ENCODE measurements at regions not wholly inside any gene's neighbourhood (a gene's known extent, or its start where the extent isn't known, plus 50 kb on each side); places are given as distances from the start of the nearest gene placed in this dataset.

DNA sequence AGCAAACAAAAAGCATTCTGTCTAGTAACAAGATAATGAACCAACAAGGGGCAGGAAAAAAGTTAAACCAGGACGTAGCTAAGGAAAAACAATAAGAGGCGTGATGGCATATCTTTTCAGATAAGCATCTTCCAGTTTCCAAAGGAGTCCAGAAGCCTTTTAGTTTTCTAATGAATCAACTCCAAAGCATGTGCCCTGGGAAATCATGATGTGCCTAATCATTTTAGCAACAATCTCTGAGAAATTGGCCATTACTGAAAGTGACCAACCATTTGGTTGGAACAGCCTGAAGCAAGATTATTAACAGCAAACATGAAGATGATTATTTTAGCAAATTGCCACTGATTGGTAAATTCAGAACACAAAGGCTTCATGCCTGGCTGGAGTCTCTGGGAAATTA, 440.9 kb upstream of the MAF start:
- Histone ChIP-seq H3K27me3 (no peaks in the 10 kb centered on the region), H3K27ac (no peak overlapping the region), H3K4me3 (no peak overlapping the region), H3K9me3 (no peaks in the 10 kb centered on the region), H3K4me1 (no peaks in the 10 kb centered on the region), H3K36me3 (replicated peaks in 1 of 2; ENCODE audit: insufficient read depth in 1 of 2, low read depth in 2 of 2) (no peaks in the 10 kb centered on the region)
- DNase-seq, result no peak
- no peak for ATAC-seq
- 45 to 56% methylated on average over 2 of the region's 2 CpGs for WGBS, 2 donors
- no peak for TF ChIP-seq POLR2A (IDR thresholded peaks at IDR 0.05)
- TF ChIP-seq, protein P1, sequence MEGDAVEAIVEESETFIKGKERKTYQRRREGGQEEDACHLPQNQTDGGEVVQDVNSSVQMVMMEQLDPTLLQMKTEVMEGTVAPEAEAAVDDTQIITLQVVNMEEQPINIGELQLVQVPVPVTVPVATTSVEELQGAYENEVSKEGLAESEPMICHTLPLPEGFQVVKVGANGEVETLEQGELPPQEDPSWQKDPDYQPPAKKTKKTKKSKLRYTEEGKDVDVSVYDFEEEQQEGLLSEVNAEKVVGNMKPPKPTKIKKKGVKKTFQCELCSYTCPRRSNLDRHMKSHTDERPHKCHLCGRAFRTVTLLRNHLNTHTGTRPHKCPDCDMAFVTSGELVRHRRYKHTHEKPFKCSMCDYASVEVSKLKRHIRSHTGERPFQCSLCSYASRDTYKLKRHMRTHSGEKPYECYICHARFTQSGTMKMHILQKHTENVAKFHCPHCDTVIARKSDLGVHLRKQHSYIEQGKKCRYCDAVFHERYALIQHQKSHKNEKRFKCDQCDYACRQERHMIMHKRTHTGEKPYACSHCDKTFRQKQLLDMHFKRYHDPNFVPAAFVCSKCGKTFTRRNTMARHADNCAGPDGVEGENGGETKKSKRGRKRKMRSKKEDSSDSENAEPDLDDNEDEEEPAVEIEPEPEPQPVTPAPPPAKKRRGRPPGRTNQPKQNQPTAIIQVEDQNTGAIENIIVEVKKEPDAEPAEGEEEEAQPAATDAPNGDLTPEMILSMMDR (IDR thresholded peaks at IDR 0.05), result no peak
- intact Hi-C loops (cut with DNase I), result no loop called here

- TF ChIP-seq, protein P1 (IDR thresholded peaks at IDR 0.05), result no peak
- no peak for TF ChIP-seq POLR2A (IDR thresholded peaks at IDR 0.05)
- H3K9me3 ChIP-seq, result no peaks in the 10 kb centered on the region
- no peak overlapping the region for H3K4me3 ChIP-seq
- H3K27me3 ChIP-seq, result no peaks in the 10 kb centered on the region
- no peak for ATAC-seq
- no peaks in the 10 kb centered on the region for H3K36me3 ChIP-seq (replicated peaks in 1 of 2; ENCODE audit: insufficient read depth in 1 of 2, low read depth in 2 of 2)
- H3K4me1 ChIP-seq, result no peaks in the 10 kb centered on the region
- WGBS, 2 donors, result 69 to 74% methylated on average over 3 of the region's 3 CpGs
- intact Hi-C loops (cut with DNase I), result no loop called here
- H3K27ac ChIP-seq, result no peak overlapping the region
- DNase-seq, result no peak
Measured at GRCh38 chr16:80040814-80041213, 440.3 kb upstream of the MAF start.

GRCh38 chr16:80040413-80040812, 439.9 kb upstream of the MAF start:
- ATAC-seq (no peak), DNase-seq (no peak)
- no peaks in the 10 kb centered on the region for H3K27me3 ChIP-seq
- H3K9me3 ChIP-seq, result no peaks in the 10 kb centered on the region
- no peaks in the 10 kb centered on the region for H3K36me3 ChIP-seq (replicated peaks in 1 of 2; ENCODE audit: insufficient read depth in 1 of 2, low read depth in 2 of 2)
- H3K4me1 ChIP-seq, result no peaks in the 10 kb centered on the region
- H3K4me3 ChIP-seq, result no peak overlapping the region
- TF ChIP-seq, protein P1 (IDR thresholded peaks at IDR 0.05), result no peak
- no peak overlapping the region for H3K27ac ChIP-seq
- intact Hi-C loops (cut with DNase I), result no loop called here

DNA sequence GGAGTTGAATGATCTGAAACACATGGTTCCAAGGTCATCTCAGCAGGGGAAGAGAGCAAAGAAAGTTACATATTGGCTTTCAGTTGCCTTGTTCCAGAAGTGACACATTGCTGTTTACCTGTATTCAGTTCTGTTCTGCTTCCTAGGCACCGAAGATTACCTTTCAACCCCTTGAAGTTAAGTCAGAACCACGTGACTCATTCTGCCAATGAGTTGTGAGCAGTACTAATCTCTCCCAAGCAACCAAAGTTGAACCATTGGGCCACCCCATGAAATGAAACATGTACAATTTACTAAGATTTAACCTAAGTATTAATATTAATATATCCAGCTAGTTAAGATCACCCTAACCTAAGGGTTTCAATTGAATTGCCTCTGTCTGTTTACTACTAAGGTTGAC, 439.2 kb upstream of the MAF start:
- 44 to 48% methylated on average over 2 of the region's 2 CpGs for whole genome bisulfite sequencing, 2 donors

GRCh38 chr16:80038566-80038965, 438.0 kb upstream of the MAF start:
- no peak overlapping the region for H3K27ac ChIP-seq
- no peaks in the 10 kb centered on the region for H3K36me3 ChIP-seq (replicated peaks in 1 of 2; ENCODE audit: insufficient read depth in 1 of 2, low read depth in 2 of 2)
- H3K4me3 ChIP-seq, result no peak overlapping the region
- no peak for TF ChIP-seq POLR2A (IDR thresholded peaks at IDR 0.05)
- TF ChIP-seq, protein P1 (IDR thresholded peaks at IDR 0.05), result no peak
- no peak for DNase-seq
- 60 to 63% methylated on average over 6 of the region's 6 CpGs for WGBS, 2 donors
- intact Hi-C loops (cut with DNase I), result no loop called here
- H3K9me3 ChIP-seq, result no peaks in the 10 kb centered on the region
- ATAC-seq, result no peak
- no peaks in the 10 kb centered on the region for H3K4me1 ChIP-seq
- no peaks in the 10 kb centered on the region for H3K27me3 ChIP-seq

More for the DNA sequence above, 439.2 kb upstream of the MAF start:
- DNase-seq (no peak), ATAC-seq (no peak)
- Histone ChIP-seq H3K4me1 (no peaks in the 10 kb centered on the region), H3K27ac (no peak overlapping the region), H3K36me3 (replicated peaks in 1 of 2; ENCODE audit: insufficient read depth in 1 of 2, low read depth in 2 of 2) (no peaks in the 10 kb centered on the region), H3K27me3 (no peaks in the 10 kb centered on the region), H3K9me3 (no peaks in the 10 kb centered on the region), H3K4me3 (no peak overlapping the region)
- intact Hi-C loops (cut with DNase I), result no loop called here
- TF ChIP-seq, protein P1 (IDR thresholded peaks at IDR 0.05), result no peak
- TF ChIP-seq POLR2A (IDR thresholded peaks at IDR 0.05), result no peak
